ENCODE measurements at regions not wholly inside any gene's neighbourhood (a gene's known extent, or its start where the extent isn't known, plus 50 kb on each side); places are given as distances from the start of the nearest gene placed in this dataset.

GRCh38 chr2:12273111-12273510 is 443.6 kb upstream of the TRIB2 start:
- no peak for TF ChIP-seq CTCF (IDR thresholded peaks at IDR 0.05; ENCODE audit: insufficient read depth, low read length, poor library complexity, severe bottlenecking)

GRCh38 chr2:12274591-12274990 is 442.1 kb upstream of the TRIB2 start:
- no peak overlapping the region for H3K4me3 ChIP-seq (ENCODE audit: low read depth, low read length)
- no peaks in the 10 kb centered on the region for H3K27me3 ChIP-seq (ENCODE audit: control insufficient read depth, insufficient read depth, low read length)
- H3K36me3 ChIP-seq (ENCODE audit: control insufficient read depth, insufficient read depth, low read length): no peaks in the 10 kb centered on the region
- no peak for TF ChIP-seq CTCF (IDR thresholded peaks at IDR 0.05; ENCODE audit: insufficient read depth, low read length, poor library complexity, severe bottlenecking)
- DNase-seq (ENCODE audit: low read depth): no peak

More at GRCh38 chr2:12273111-12273510, 443.6 kb upstream of the TRIB2 start:
- no peak overlapping the region for H3K4me3 ChIP-seq (ENCODE audit: low read depth, low read length)
- no peak for DNase-seq (ENCODE audit: low read depth)
- H3K36me3 ChIP-seq (ENCODE audit: control insufficient read depth, insufficient read depth, low read length): no peaks in the 10 kb centered on the region
- no peaks in the 10 kb centered on the region for H3K27me3 ChIP-seq (ENCODE audit: control insufficient read depth, insufficient read depth, low read length)

GRCh38 chr2:12277241-12278034 is 439.3 kb upstream of the TRIB2 start:
- Histone ChIP-seq H3K4me3 (ENCODE audit: low read depth, low read length) (no peak overlapping the region), H3K36me3 (ENCODE audit: control insufficient read depth, insufficient read depth, low read length) (no peaks in the 10 kb centered on the region), H3K27me3 (ENCODE audit: control insufficient read depth, insufficient read depth, low read length) (no peaks in the 10 kb centered on the region)
- DNase-seq (ENCODE audit: low read depth): no peak
- no peak for TF ChIP-seq CTCF (IDR thresholded peaks at IDR 0.05; ENCODE audit: insufficient read depth, low read length, poor library complexity, severe bottlenecking)

- no peaks in the 10 kb centered on the region for H3K27me3 ChIP-seq (ENCODE audit: control insufficient read depth, insufficient read depth, low read length)
- no peak for TF ChIP-seq CTCF (IDR thresholded peaks at IDR 0.05; ENCODE audit: insufficient read depth, low read length, poor library complexity, severe bottlenecking)
- no peaks in the 10 kb centered on the region for H3K36me3 ChIP-seq (ENCODE audit: control insufficient read depth, insufficient read depth, low read length)
- H3K4me3 ChIP-seq (ENCODE audit: low read depth, low read length): no peak overlapping the region
- DNase-seq (ENCODE audit: low read depth): no peak
Observed at GRCh38 chr2:12278217-12278750, 438.5 kb upstream of the TRIB2 start.

- H3K27me3 ChIP-seq (ENCODE audit: control insufficient read depth, insufficient read depth, low read length): no peaks in the 10 kb centered on the region
- no peak for TF ChIP-seq CTCF (IDR thresholded peaks at IDR 0.05; ENCODE audit: insufficient read depth, low read length, poor library complexity, severe bottlenecking)
- no peak overlapping the region for H3K4me3 ChIP-seq (ENCODE audit: low read depth, low read length)
- H3K36me3 ChIP-seq (ENCODE audit: control insufficient read depth, insufficient read depth, low read length): no peaks in the 10 kb centered on the region
- no peak for DNase-seq (ENCODE audit: low read depth)
Observed at GRCh38 chr2:12282780-12283695, 433.7 kb upstream of the TRIB2 start.
